ENCODE measurements at regions not wholly inside any gene's neighbourhood (a gene's known extent, or its start where the extent isn't known, plus 50 kb on each side); places are given as distances from the start of the nearest gene placed in this dataset.

- no peak for TF ChIP-seq ELF1 (IDR thresholded peaks at IDR 0.05; ENCODE audit: borderline replicate concordance, low read depth)
- no peak for TF ChIP-seq FOSL1 (IDR thresholded peaks at IDR 0.05; ENCODE audit: low read depth)
- no peak for TF ChIP-seq ZFX (IDR thresholded peaks at IDR 0.05)
- no peak for TF ChIP-seq CEBPB (IDR thresholded peaks at IDR 0.05; ENCODE audit: low read depth)
- no peak for TF ChIP-seq CBX3 (IDR thresholded peaks at IDR 0.05; ENCODE audit: low read depth)
- no peak for TF ChIP-seq POLR2AphosphoS5 (IDR thresholded peaks at IDR 0.05; ENCODE audit: low read depth, low read length)
- TF ChIP-seq RAD21 (IDR thresholded peaks at IDR 0.05; ENCODE audit: low read depth): no peak
- no peak for TF ChIP-seq EGR1 (IDR thresholded peaks at IDR 0.05; ENCODE audit: low read depth)
Observed at GRCh38 chr5:141785135-141785534, 93.1 kb downstream of the PCDH1 start (continued).

- RAD21 ChIA-PET (ENCODE audit: low non-redundant PET in 1 of 2, low total read pairs in 2 of 2, uncharacterized antibody in 2 of 2, unreplicated experiment in 2 of 2): no interaction called here
- CTCF ChIA-PET: interaction anchor here (1.5 kb wide), 1 partner anchor 27 kb away, joined by 6 read pairs; no protein-coding TSS in a partner anchor
- TF ChIP-seq YY1 (IDR thresholded peaks at IDR 0.05; ENCODE audit: extremely low read depth, insufficient replicate concordance, low read depth, low read length) (no peak), ZNF274 (IDR thresholded peaks at IDR 0.05; ENCODE audit: low read depth, low read length) (no peak), EZH2phosphoT487 (IDR thresholded peaks at IDR 0.05; ENCODE audit: borderline replicate concordance) (no peak), JUND (IDR thresholded peaks at IDR 0.05) (no peak), SRF (IDR thresholded peaks at IDR 0.05; ENCODE audit: low read depth) (no peak), SP1 (IDR thresholded peaks at IDR 0.05; ENCODE audit: low read depth) (no peak), MAX (IDR thresholded peaks at IDR 0.05) (no peak), CTCF (IDR thresholded peaks at IDR 0.05 in 2 of 3, conservative IDR thresholded peaks at IDR 0.05 in 1 of 3; ENCODE audit: borderline replicate concordance in 1 of 3, insufficient read depth in 1 of 3, low read depth in 2 of 3, low read length in 2 of 3) (no peak), POLR2AphosphoS5 (IDR thresholded peaks at IDR 0.05; ENCODE audit: low read depth, low read length) (no peak), ELF1 (IDR thresholded peaks at IDR 0.05; ENCODE audit: borderline replicate concordance, low read depth) (no peak), POLR2A (IDR thresholded peaks at IDR 0.05; ENCODE audit: borderline replicate concordance, extremely low read depth, insufficient read depth, insufficient read length) (no peak)
Observed at GRCh38 chr5:141784529-141784928, 93.7 kb downstream of the PCDH1 start.

More at GRCh38 chr5:141784529-141784928, 93.7 kb downstream of the PCDH1 start:
- no peak overlapping the region for H2AFZ ChIP-seq (ENCODE audit: low read depth, low read length, poor library complexity, severe bottlenecking)
- DNase-seq (ENCODE audit: low read depth, low spot score): no peak
- POLR2A ChIA-PET: no interaction called here
- H3K27ac ChIP-seq (ENCODE audit: low read depth, low read length): no peak overlapping the region
- H3K36me3 ChIP-seq (ENCODE audit: control insufficient read depth in 1 of 2, insufficient read depth in 2 of 2, low read length in 2 of 2): no peaks in the 10 kb centered on the region
- no peaks in the 10 kb centered on the region for H4K20me1 ChIP-seq (ENCODE audit: insufficient read depth)
- H3K9me3 ChIP-seq (ENCODE audit: control insufficient read depth in 1 of 2, insufficient read depth in 1 of 2, low read depth in 1 of 2, low read length in 2 of 2): no peaks in the 10 kb centered on the region
- H3K79me2 ChIP-seq (ENCODE audit: insufficient read depth, low read length): no peaks in the 10 kb centered on the region
- H3K27me3 ChIP-seq (ENCODE audit: insufficient read depth, low read length): peaks cover 6% of the 10 kb centered on the region; the same call in 1 of the 2 replicates
- H3K4me3 ChIP-seq (replicated peaks in 1 of 2; ENCODE audit: low read depth in 1 of 2, low read length in 2 of 2): no peak overlapping the region
- peaks cover 5 to 17% of the 10 kb centered on the region in 2 experiments for H3K4me1 ChIP-seq (ENCODE audit: control insufficient read depth in 1 of 2, insufficient read depth in 2 of 2, low read length in 2 of 2)
- H3K9ac ChIP-seq (ENCODE audit: low read length): no peak overlapping the region
- H3K4me2 ChIP-seq (ENCODE audit: low read length): no peak overlapping the region
- BruUV-seq (replicated peaks): no TSS peak
- intact Hi-C loops (cut with micrococcal nuclease): no loop called here
- ATAC-seq: no peak
- H3K9me2 ChIP-seq (ENCODE audit: insufficient read depth): no peaks in the 10 kb centered on the region

Data from HCT116 (cell line).